ENCODE measurements at regions not wholly inside any gene's neighbourhood (a gene's known extent, or its start where the extent isn't known, plus 50 kb on each side); places are given as distances from the start of the nearest gene placed in this dataset.

- TF ChIP-seq POLR2A (IDR thresholded peaks at IDR 0.05; ENCODE audit: low read depth, low read length) (no peak), POLR2AphosphoS5 (IDR thresholded peaks at IDR 0.05; ENCODE audit: low read depth, low read length) (no peak), POU2F2 (IDR thresholded peaks at IDR 0.05; ENCODE audit: low read depth, low read length) (no peak), TAF1 (IDR thresholded peaks at IDR 0.05; ENCODE audit: low read depth, low read length) (no peak), PAX5 (IDR thresholded peaks at IDR 0.05; ENCODE audit: insufficient read depth, low read length, severe bottlenecking) (no peak), SPI1 (IDR thresholded peaks at IDR 0.05; ENCODE audit: low read depth, low read length) (no peak)
Observed at GRCh38 chr5:144093400-144093799, 77.1 kb downstream of the YIPF5 start.

Measured in GM12891 (cell line).